Naive thymus-derived CD8-positive, alpha-beta T cell (primary cell): ENCODE measurements at regions not wholly inside any gene's neighbourhood (a gene's known extent, or its start where the extent isn't known, plus 50 kb on each side); places are given as distances from the start of the nearest gene placed in this dataset.
A peak's percentile ranks its signal among the peaks of the same experiment; 100 is the strongest.

Experiments
- ATAC-seq, 2 donors: fragments of 150-1000 bp; cut with Tn5 transposase in 1 of 2; sonication (Bioruptor Pico), chemical (Tn5 transposase) in 1 of 2; 1 replicate in 1 of 2; 2 replicates in 1 of 2; pipeline ENCODE4 v1.10.0; 2021; ENCODE audit warnings: mild to moderate bottlenecking in 2 of 2, moderate library complexity in 2 of 2
- POLR2A ChIA-PET: fragments of 350-600 bp; sonication (Branson Sonifier 250); formaldehyde crosslinking; loops from one replicate; lab custom pipeline; 2021; ENCODE audit warnings: antibody characterized with exemption; lab: Charles Lee
- DNase-seq, 10 donors: peaks; one replicate each; pipeline versions ENCODE4 v3.0.0 to v3.0.0-alpha.2; 2020 to 2022
- H3K27ac Mint-ChIP-seq, 10 donors: one replicate each; pipeline ENCODE4 v1.8.0; 2020 to 2022; ENCODE audit warnings: mild to moderate bottlenecking in 10 of 10, mixed read lengths in 10 of 10, moderate library complexity in 4 of 10, inconsistent platforms in 1 of 10
- H3K27me3 Mint-ChIP-seq, 5 donors: one replicate each; pipeline ENCODE4 v1.8.0; 2021 to 2022; ENCODE audit warnings: mixed read lengths in 5 of 5
- H3K36me3 Mint-ChIP-seq, 3 donors: one replicate each; pipeline ENCODE4 v1.8.0; 2020 to 2022; ENCODE audit warnings: mixed read lengths in 3 of 3, mild to moderate bottlenecking in 2 of 3, inconsistent platforms in 1 of 3
- H3K4me1 Mint-ChIP-seq, 4 donors: one replicate each; pipeline ENCODE4 v1.8.0; 2021 to 2022; ENCODE audit warnings: mixed read lengths in 4 of 4
- H3K4me3 Mint-ChIP-seq, 10 donors: one replicate each; pipeline ENCODE4 v1.8.0; 2020 to 2022; ENCODE audit warnings: mild to moderate bottlenecking in 10 of 10, mixed read lengths in 10 of 10, moderate library complexity in 6 of 10, inconsistent platforms in 1 of 10
- H3K9me3 Mint-ChIP-seq, 9 donors: one replicate each; pipeline ENCODE4 v1.8.0; 2020 to 2022; ENCODE audit warnings: mixed read lengths in 9 of 9, mild to moderate bottlenecking in 3 of 9, inconsistent platforms in 1 of 9, moderate library complexity in 1 of 9

GRCh38 chr18:46405832-46406538 lies 251.0 kb downstream of the LOXHD1 start:
- POLR2A ChIA-PET, result no interaction called here
- H3K36me3 Mint-ChIP-seq, result no peaks in the 10 kb centered on the region
- ATAC-seq, result no peak
- H3K27me3 Mint-ChIP-seq, result peaks cover 2 to 11% (median 6%) of the 10 kb centered on the region in 5 donors
- peak overlapping the region in 1 of 10 donors; percentile 63 for H3K27ac Mint-ChIP-seq
- DNase-seq, result no peak
- H3K4me1 Mint-ChIP-seq, result peaks cover 0 to 10% (median 2%) of the 10 kb centered on the region in 4 donors
- H3K9me3 Mint-ChIP-seq, result no peaks in the 10 kb centered on the region
- H3K4me3 Mint-ChIP-seq, result no peak overlapping the region

GRCh38 chr18:46406539-46406932 lies 250.5 kb downstream of the LOXHD1 start:
- H3K36me3 Mint-ChIP-seq, result no peaks in the 10 kb centered on the region
- no peak for ATAC-seq
- no peaks in the 10 kb centered on the region for H3K9me3 Mint-ChIP-seq
- no peak overlapping the region for H3K27ac Mint-ChIP-seq
- DNase-seq, result no peak
- H3K4me1 Mint-ChIP-seq, result peaks cover 0 to 9% (median 2%) of the 10 kb centered on the region in 4 donors
- H3K4me3 Mint-ChIP-seq, result no peak overlapping the region
- H3K27me3 Mint-ChIP-seq, result peaks cover 2 to 11% (median 6%) of the 10 kb centered on the region in 5 donors
- POLR2A ChIA-PET, result no interaction called here

GRCh38 chr18:46407486-46408166 lies 249.4 kb downstream of the LOXHD1 start:
- peaks cover 0 to 8% (median 2%) of the 10 kb centered on the region in 4 donors for H3K4me1 Mint-ChIP-seq
- POLR2A ChIA-PET, result no interaction called here
- no peak overlapping the region for H3K4me3 Mint-ChIP-seq
- no peaks in the 10 kb centered on the region for H3K36me3 Mint-ChIP-seq
- H3K27me3 Mint-ChIP-seq, result peaks cover 2 to 11% (median 6%) of the 10 kb centered on the region in 5 donors
- no peaks in the 10 kb centered on the region for H3K9me3 Mint-ChIP-seq
- ATAC-seq (no peak), DNase-seq (no peak)
- H3K27ac Mint-ChIP-seq, result no peak overlapping the region

- ATAC-seq, result no peak
- Mint-ChIP-seq H3K4me3 (no peak overlapping the region), H3K36me3 (no peaks in the 10 kb centered on the region), H3K9me3 (no peaks in the 10 kb centered on the region), H3K27me3 (peaks cover 2 to 11% (median 6%) of the 10 kb centered on the region in 5 donors), H3K27ac (no peak overlapping the region), H3K4me1 (peaks cover 0 to 8% (median 2%) of the 10 kb centered on the region in 4 donors)
- DNase-seq, result no peak
- POLR2A ChIA-PET, result no interaction called here
Measured at GRCh38 chr18:46408334-46408987, 248.6 kb downstream of the LOXHD1 start.

- no peak overlapping the region for H3K4me3 Mint-ChIP-seq
- ATAC-seq (no peak), DNase-seq (no peak)
- peaks cover 0 to 5% (median 2%) of the 10 kb centered on the region in 5 donors for H3K27me3 Mint-ChIP-seq
- no peak overlapping the region for H3K27ac Mint-ChIP-seq
- H3K9me3 Mint-ChIP-seq, result no peaks in the 10 kb centered on the region
- POLR2A ChIA-PET, result no interaction called here
- H3K4me1 Mint-ChIP-seq, result peaks cover 0 to 5% (median 2%) of the 10 kb centered on the region in 4 donors
- H3K36me3 Mint-ChIP-seq, result no peaks in the 10 kb centered on the region
Measured at GRCh38 chr18:46411191-46411828, 245.7 kb downstream of the LOXHD1 start.

- DNase-seq, result no peak
- POLR2A ChIA-PET, result no interaction called here
- ATAC-seq, result no peak
- Mint-ChIP-seq H3K27me3 (peaks cover 0 to 5% (median 2%) of the 10 kb centered on the region in 5 donors), H3K4me1 (peaks cover 0 to 5% (median 2%) of the 10 kb centered on the region in 4 donors), H3K4me3 (no peak overlapping the region), H3K9me3 (no peaks in the 10 kb centered on the region), H3K36me3 (no peaks in the 10 kb centered on the region), H3K27ac (no peak overlapping the region)
Measured at GRCh38 chr18:46411867-46412690, 244.9 kb downstream of the LOXHD1 start.

GRCh38 chr18:46412916-46413315 lies 244.1 kb downstream of the LOXHD1 start:
- POLR2A ChIA-PET, result no interaction called here
- Mint-ChIP-seq H3K27ac (no peak overlapping the region), H3K4me1 (peaks cover 0 to under 1% (median 0%) of the 10 kb centered on the region in 4 donors), H3K9me3 (no peaks in the 10 kb centered on the region), H3K36me3 (no peaks in the 10 kb centered on the region), H3K27me3 (no peaks in the 10 kb centered on the region), H3K4me3 (no peak overlapping the region)
- DNase-seq, result no peak
- ATAC-seq, result no peak

- no peaks in the 10 kb centered on the region for H3K9me3 Mint-ChIP-seq
- no peak overlapping the region for H3K27ac Mint-ChIP-seq
- peaks cover 0 to 3% (median 3%) of the 10 kb centered on the region in 4 donors for H3K4me1 Mint-ChIP-seq
- POLR2A ChIA-PET, result no interaction called here
- H3K36me3 Mint-ChIP-seq, result no peaks in the 10 kb centered on the region
- DNase-seq (no peak), ATAC-seq (no peak)
- no peaks in the 10 kb centered on the region for H3K27me3 Mint-ChIP-seq
- no peak overlapping the region for H3K4me3 Mint-ChIP-seq
Measured at GRCh38 chr18:46413684-46414083, 243.3 kb downstream of the LOXHD1 start.

GRCh38 chr18:46414863-46415262 lies 242.2 kb downstream of the LOXHD1 start:
- Mint-ChIP-seq H3K36me3 (no peaks in the 10 kb centered on the region), H3K9me3 (no peaks in the 10 kb centered on the region)
- no peak for DNase-seq

GRCh38 chr18:46415532-46416252 lies 241.3 kb downstream of the LOXHD1 start:
- ATAC-seq, result no peak
- Mint-ChIP-seq H3K4me1 (peaks cover 2 to 17% (median 11%) of the 10 kb centered on the region in 4 donors), H3K36me3 (no peaks in the 10 kb centered on the region), H3K9me3 (no peaks in the 10 kb centered on the region), H3K4me3 (no peak overlapping the region), H3K27me3 (no peaks in the 10 kb centered on the region), H3K27ac (no peak overlapping the region)
- no peak for DNase-seq
- POLR2A ChIA-PET, result no interaction called here

More at GRCh38 chr18:46414863-46415262, 242.2 kb downstream of the LOXHD1 start:
- Mint-ChIP-seq H3K4me3 (no peak overlapping the region), H3K4me1 (peaks cover 1 to 14% (median 10%) of the 10 kb centered on the region in 4 donors), H3K27me3 (no peaks in the 10 kb centered on the region), H3K27ac (no peak overlapping the region)
- POLR2A ChIA-PET, result no interaction called here
- no peak for ATAC-seq

- no peak overlapping the region for H3K27ac Mint-ChIP-seq
- H3K36me3 Mint-ChIP-seq, result no peaks in the 10 kb centered on the region
- no peak overlapping the region for H3K4me3 Mint-ChIP-seq
- POLR2A ChIA-PET, result no interaction called here
- H3K9me3 Mint-ChIP-seq, result no peaks in the 10 kb centered on the region
- H3K4me1 Mint-ChIP-seq, result peaks cover 2 to 17% (median 11%) of the 10 kb centered on the region in 4 donors
- H3K27me3 Mint-ChIP-seq, result no peaks in the 10 kb centered on the region
- ATAC-seq, result no peak
- no peak for DNase-seq
Measured at GRCh38 chr18:46416706-46417638, 240.0 kb downstream of the LOXHD1 start.
